ENCODE measurements at regions not wholly inside any gene's neighbourhood (a gene's known extent, or its start where the extent isn't known, plus 50 kb on each side); places are given as distances from the start of the nearest gene placed in this dataset.

DNA sequence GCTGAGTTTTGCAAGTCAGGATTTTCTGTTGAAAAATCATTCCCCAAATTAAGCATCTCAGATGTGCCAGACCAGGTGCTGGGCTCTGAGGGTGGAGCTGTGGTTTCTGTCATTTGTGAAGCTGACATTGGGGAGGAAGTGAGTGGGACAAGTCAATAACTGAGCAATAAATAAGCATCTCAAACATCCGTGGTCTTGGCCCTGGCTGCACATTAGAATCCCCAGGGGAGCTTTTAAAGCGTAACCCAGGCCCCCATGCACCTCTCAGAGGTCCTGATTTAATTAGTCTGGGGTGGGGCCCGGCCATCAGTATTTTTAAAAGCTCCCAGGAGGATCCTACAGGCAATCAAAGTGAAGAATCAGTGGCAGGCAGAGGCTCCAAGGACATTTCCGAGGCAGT is 420.0 kb downstream of the MN1 start:
- TF ChIP-seq, protein P1, sequence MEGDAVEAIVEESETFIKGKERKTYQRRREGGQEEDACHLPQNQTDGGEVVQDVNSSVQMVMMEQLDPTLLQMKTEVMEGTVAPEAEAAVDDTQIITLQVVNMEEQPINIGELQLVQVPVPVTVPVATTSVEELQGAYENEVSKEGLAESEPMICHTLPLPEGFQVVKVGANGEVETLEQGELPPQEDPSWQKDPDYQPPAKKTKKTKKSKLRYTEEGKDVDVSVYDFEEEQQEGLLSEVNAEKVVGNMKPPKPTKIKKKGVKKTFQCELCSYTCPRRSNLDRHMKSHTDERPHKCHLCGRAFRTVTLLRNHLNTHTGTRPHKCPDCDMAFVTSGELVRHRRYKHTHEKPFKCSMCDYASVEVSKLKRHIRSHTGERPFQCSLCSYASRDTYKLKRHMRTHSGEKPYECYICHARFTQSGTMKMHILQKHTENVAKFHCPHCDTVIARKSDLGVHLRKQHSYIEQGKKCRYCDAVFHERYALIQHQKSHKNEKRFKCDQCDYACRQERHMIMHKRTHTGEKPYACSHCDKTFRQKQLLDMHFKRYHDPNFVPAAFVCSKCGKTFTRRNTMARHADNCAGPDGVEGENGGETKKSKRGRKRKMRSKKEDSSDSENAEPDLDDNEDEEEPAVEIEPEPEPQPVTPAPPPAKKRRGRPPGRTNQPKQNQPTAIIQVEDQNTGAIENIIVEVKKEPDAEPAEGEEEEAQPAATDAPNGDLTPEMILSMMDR (IDR thresholded peaks at IDR 0.05; ENCODE audit: low read length) = no peak
- no peak for TF ChIP-seq EZH2 (IDR thresholded peaks at IDR 0.05; ENCODE audit: borderline replicate concordance, low read length)

Measured in OCI-LY1 (cell line).